MG63 (cell line): ENCODE measurements at regions not wholly inside any gene's neighbourhood (a gene's known extent, or its start where the extent isn't known, plus 50 kb on each side); places are given as distances from the start of the nearest gene placed in this dataset.

Experiments
- DNase-seq: peaks from one replicate; pipeline ENCODE4 v3.0.0-alpha.2; 2020
- H3K27me3 ChIP-seq: fragments of 250-450 bp; sonication (Bioruptor Pico); 2 replicates; pipeline ENCODE4 v1.5.1; 2020; ENCODE audit warnings: mild to moderate bottlenecking, moderate library complexity
- H3K36me3 ChIP-seq: fragments of 250-450 bp; sonication (Bioruptor Pico); 2 replicates; pipeline ENCODE4 v1.5.1; 2020; ENCODE audit warnings: mild to moderate bottlenecking, moderate library complexity
- H3K4me3 ChIP-seq: fragments of 250-450 bp; sonication (Bioruptor Pico); 2 replicates; pipeline ENCODE4 v1.5.1; 2020; ENCODE audit warnings: mild to moderate bottlenecking, moderate library complexity
- H3K9me3 ChIP-seq: fragments of 250-450 bp; sonication (Bioruptor Pico); 2 replicates; pipeline ENCODE4 v1.5.1; 2020; ENCODE audit warnings: mild to moderate bottlenecking, moderate library complexity

GRCh38 chr10:44083719-44084400, 301.0 kb downstream of the CXCL12 start:
- Histone ChIP-seq H3K36me3 (no peaks in the 10 kb centered on the region), H3K4me3 (no peak overlapping the region), H3K27me3 (no peaks in the 10 kb centered on the region), H3K9me3 (no peaks in the 10 kb centered on the region)
- no peak for DNase-seq

GRCh38 chr10:44071479-44071878, 313.4 kb downstream of the CXCL12 start:
- Histone ChIP-seq H3K27me3 (no peaks in the 10 kb centered on the region), H3K4me3 (no peak overlapping the region), H3K36me3 (no peaks in the 10 kb centered on the region), H3K9me3 (peaks cover 7% of the 10 kb centered on the region; the same call in 1 of the 2 replicates)
- peak; percentile 84 for DNase-seq

GRCh38 chr10:44070282-44070681, 314.6 kb downstream of the CXCL12 start:
- H3K4me3 ChIP-seq: no peak overlapping the region
- no peaks in the 10 kb centered on the region for H3K36me3 ChIP-seq
- no peaks in the 10 kb centered on the region for H3K27me3 ChIP-seq
- H3K9me3 ChIP-seq: peaks cover 7% of the 10 kb centered on the region; the same call in 1 of the 2 replicates
- peak; percentile 94 for DNase-seq

- Histone ChIP-seq H3K36me3 (no peaks in the 10 kb centered on the region), H3K9me3 (peaks cover 7% of the 10 kb centered on the region; the same call in 1 of the 2 replicates), H3K4me3 (no peak overlapping the region), H3K27me3 (no peaks in the 10 kb centered on the region)
- DNase-seq: no peak
Observed at GRCh38 chr10:44069573-44069972, 315.3 kb downstream of the CXCL12 start.

- peaks cover 5% of the 10 kb centered on the region; the same call in 1 of the 2 replicates for H3K9me3 ChIP-seq
- no peak overlapping the region for H3K4me3 ChIP-seq
- no peaks in the 10 kb centered on the region for H3K27me3 ChIP-seq
- no peaks in the 10 kb centered on the region for H3K36me3 ChIP-seq
- DNase-seq: peak; percentile 28
Observed at GRCh38 chr10:44068716-44069482, 316.0 kb downstream of the CXCL12 start.

GRCh38 chr10:44067432-44067831, 317.5 kb downstream of the CXCL12 start:
- Histone ChIP-seq H3K36me3 (no peaks in the 10 kb centered on the region), H3K4me3 (no peak overlapping the region), H3K9me3 (peaks cover 1% of the 10 kb centered on the region; the same call in 1 of the 2 replicates), H3K27me3 (no peaks in the 10 kb centered on the region)
- no peak for DNase-seq

GRCh38 chr10:44066527-44067255, 318.2 kb downstream of the CXCL12 start:
- Histone ChIP-seq H3K4me3 (no peak overlapping the region), H3K9me3 (no peaks in the 10 kb centered on the region), H3K36me3 (no peaks in the 10 kb centered on the region), H3K27me3 (no peaks in the 10 kb centered on the region)
- no peak for DNase-seq

- Histone ChIP-seq H3K36me3 (no peaks in the 10 kb centered on the region), H3K4me3 (no peak overlapping the region), H3K9me3 (no peaks in the 10 kb centered on the region), H3K27me3 (no peaks in the 10 kb centered on the region)
- DNase-seq: no peak
Observed at GRCh38 chr10:44065788-44066526, 318.9 kb downstream of the CXCL12 start.

- Histone ChIP-seq H3K4me3 (no peak overlapping the region), H3K27me3 (no peaks in the 10 kb centered on the region), H3K36me3 (no peaks in the 10 kb centered on the region), H3K9me3 (no peaks in the 10 kb centered on the region)
- no peak for DNase-seq
Observed at GRCh38 chr10:44064987-44065787, 319.7 kb downstream of the CXCL12 start.

GRCh38 chr10:44064317-44064716, 320.6 kb downstream of the CXCL12 start:
- no peak for DNase-seq
- H3K36me3 ChIP-seq: no peaks in the 10 kb centered on the region
- H3K4me3 ChIP-seq: no peak overlapping the region
- H3K27me3 ChIP-seq: no peaks in the 10 kb centered on the region
- no peaks in the 10 kb centered on the region for H3K9me3 ChIP-seq

GRCh38 chr10:44063686-44064085, 321.2 kb downstream of the CXCL12 start:
- no peaks in the 10 kb centered on the region for H3K9me3 ChIP-seq
- H3K27me3 ChIP-seq: no peaks in the 10 kb centered on the region
- DNase-seq: no peak
- no peaks in the 10 kb centered on the region for H3K36me3 ChIP-seq
- no peak overlapping the region for H3K4me3 ChIP-seq

- H3K9me3 ChIP-seq: no peaks in the 10 kb centered on the region
- no peak overlapping the region for H3K4me3 ChIP-seq
- H3K36me3 ChIP-seq: no peaks in the 10 kb centered on the region
- no peaks in the 10 kb centered on the region for H3K27me3 ChIP-seq
- DNase-seq: no peak
Observed at GRCh38 chr10:44060719-44061118, 324.2 kb downstream of the CXCL12 start.

GRCh38 chr10:44060221-44060620, 324.7 kb downstream of the CXCL12 start:
- DNase-seq: no peak
- H3K9me3 ChIP-seq: no peaks in the 10 kb centered on the region
- no peak overlapping the region for H3K4me3 ChIP-seq
- H3K36me3 ChIP-seq: no peaks in the 10 kb centered on the region
- no peaks in the 10 kb centered on the region for H3K27me3 ChIP-seq

GRCh38 chr10:44058259-44058658, 326.6 kb downstream of the CXCL12 start:
- Histone ChIP-seq H3K36me3 (no peaks in the 10 kb centered on the region), H3K27me3 (no peaks in the 10 kb centered on the region), H3K4me3 (no peak overlapping the region), H3K9me3 (no peaks in the 10 kb centered on the region)
- no peak for DNase-seq

- no peak for DNase-seq
- no peaks in the 10 kb centered on the region for H3K36me3 ChIP-seq
- H3K4me3 ChIP-seq: no peak overlapping the region
- no peaks in the 10 kb centered on the region for H3K27me3 ChIP-seq
- H3K9me3 ChIP-seq: no peaks in the 10 kb centered on the region
Observed at GRCh38 chr10:44056967-44057805, 327.7 kb downstream of the CXCL12 start.
